Uterus (tissue), 2 donors: ENCODE measurements at regions not wholly inside any gene's neighbourhood (a gene's known extent, or its start where the extent isn't known, plus 50 kb on each side); places are given as distances from the start of the nearest gene placed in this dataset.

Experiments
- POLR2A ChIP-seq, 2 donors: fragments of 450-650 bp; IDR thresholded peaks; one replicate each; pipeline ENCODE4 v1.6.1; 2016; ENCODE audit warnings: antibody characterized with exemption in 2 of 2, mild to moderate bottlenecking in 1 of 2, moderate library complexity in 1 of 2
- TF ChIP-seq, protein P1 (sequence below), 4 experiments: fragments of 200-600 bp in 2 of 4; fragments of 450-650 bp in 2 of 4; sonication (generic) in 2 of 4; IDR thresholded peaks; one replicate each; pipeline ENCODE4 v1.5.1; 2016 to 2019; ENCODE audit warnings: antibody characterized with exemption in 4 of 4, mild to moderate bottlenecking in 2 of 4, moderate library complexity in 1 of 4

DNA sequence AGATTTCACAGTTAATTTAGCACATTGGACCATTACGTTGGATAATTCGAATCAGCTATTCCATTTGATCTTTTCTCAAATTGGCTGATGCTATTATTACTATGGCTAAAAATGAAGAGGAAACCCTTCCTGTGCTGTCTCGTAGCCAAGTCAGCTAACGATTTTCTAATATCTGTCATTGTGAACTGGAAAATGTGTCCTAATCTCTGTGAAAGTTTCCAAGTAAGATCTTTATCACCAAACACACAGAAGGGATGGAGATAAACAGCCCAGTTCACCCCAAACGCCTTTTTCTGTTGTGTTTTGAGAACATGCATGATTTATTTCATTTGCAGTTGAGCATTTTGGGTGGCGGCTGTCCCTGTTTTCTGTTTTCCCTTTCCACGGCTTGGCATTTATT is 312.8 kb downstream of the FOXL1 start:
- TF ChIP-seq, protein P1, sequence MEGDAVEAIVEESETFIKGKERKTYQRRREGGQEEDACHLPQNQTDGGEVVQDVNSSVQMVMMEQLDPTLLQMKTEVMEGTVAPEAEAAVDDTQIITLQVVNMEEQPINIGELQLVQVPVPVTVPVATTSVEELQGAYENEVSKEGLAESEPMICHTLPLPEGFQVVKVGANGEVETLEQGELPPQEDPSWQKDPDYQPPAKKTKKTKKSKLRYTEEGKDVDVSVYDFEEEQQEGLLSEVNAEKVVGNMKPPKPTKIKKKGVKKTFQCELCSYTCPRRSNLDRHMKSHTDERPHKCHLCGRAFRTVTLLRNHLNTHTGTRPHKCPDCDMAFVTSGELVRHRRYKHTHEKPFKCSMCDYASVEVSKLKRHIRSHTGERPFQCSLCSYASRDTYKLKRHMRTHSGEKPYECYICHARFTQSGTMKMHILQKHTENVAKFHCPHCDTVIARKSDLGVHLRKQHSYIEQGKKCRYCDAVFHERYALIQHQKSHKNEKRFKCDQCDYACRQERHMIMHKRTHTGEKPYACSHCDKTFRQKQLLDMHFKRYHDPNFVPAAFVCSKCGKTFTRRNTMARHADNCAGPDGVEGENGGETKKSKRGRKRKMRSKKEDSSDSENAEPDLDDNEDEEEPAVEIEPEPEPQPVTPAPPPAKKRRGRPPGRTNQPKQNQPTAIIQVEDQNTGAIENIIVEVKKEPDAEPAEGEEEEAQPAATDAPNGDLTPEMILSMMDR (IDR thresholded peaks at IDR 0.05), result no peak
- no peak for TF ChIP-seq POLR2A (IDR thresholded peaks at IDR 0.05)
